PFSK-1 (cell line): ENCODE measurements at regions not wholly inside any gene's neighbourhood (a gene's known extent, or its start where the extent isn't known, plus 50 kb on each side); places are given as distances from the start of the nearest gene placed in this dataset.

ENCODE experiments used
- FOXP2 ChIP-seq: optimal IDR thresholded peaks from 2 replicates; pipeline ENCODE3; 2011; ENCODE audit warnings: borderline replicate concordance, control low read depth, inconsistent platforms; ENCODE audit not compliant: insufficient read depth; ENCODE audit errors: extremely low read length, extremely low read depth
- POLR2AphosphoS5 ChIP-seq: IDR thresholded peaks from 2 replicates; pipeline ENCODE4 v1.6.1; 2012; ENCODE audit warnings: low read depth, mild to moderate bottlenecking, control low read depth, low read length, moderate library complexity
- REST ChIP-seq, 2 experiments: IDR thresholded peaks; 2 replicates each; pipeline versions ENCODE4 v1.6.1 to v1.8.0; 2011 to 2012; ENCODE audit warnings: low read depth in 2 of 2, low read length in 2 of 2, control low read depth in 1 of 2, inconsistent platforms in 1 of 2, mild to moderate bottlenecking in 1 of 2, moderate library complexity in 1 of 2; ENCODE audit not compliant: insufficient read depth in 1 of 2
- TAF1 ChIP-seq: IDR thresholded peaks from 2 replicates; pipeline ENCODE4 v1.6.1; 2012; ENCODE audit warnings: low read length, control low read depth, borderline replicate concordance; ENCODE audit not compliant: insufficient read depth

DNA sequence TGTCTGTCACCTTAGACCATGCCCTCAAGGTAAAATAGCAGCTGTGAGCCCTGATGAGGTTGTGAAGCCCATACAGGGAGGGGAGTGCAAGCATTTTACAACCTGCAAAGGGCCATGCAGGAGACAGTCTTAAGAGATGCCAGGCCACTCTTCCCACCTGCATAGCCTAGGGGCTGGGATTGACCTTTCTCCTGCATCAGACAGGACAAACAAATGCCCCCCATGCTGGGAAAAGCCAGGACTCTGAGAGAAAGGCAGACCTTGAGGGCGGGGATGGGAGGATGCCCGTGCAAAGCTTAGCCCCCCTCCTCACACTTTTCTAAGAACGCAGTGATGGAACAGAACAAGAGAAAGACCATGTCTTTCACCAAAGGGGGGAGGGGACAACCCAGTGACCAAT is 137.9 kb upstream of the MAMLD1 start:
- TF ChIP-seq REST (IDR thresholded peaks at IDR 0.05; ENCODE audit: insufficient read depth in 1 of 2, low read depth in 2 of 2, low read length in 2 of 2) = no peak
- TF ChIP-seq POLR2AphosphoS5 = no peak
- TF ChIP-seq TAF1 = no peak
- TF ChIP-seq FOXP2 = no peak
